Upper lobe of left lung (tissue), 6 donors: ENCODE measurements at regions not wholly inside any gene's neighbourhood (a gene's known extent, or its start where the extent isn't known, plus 50 kb on each side); places are given as distances from the start of the nearest gene placed in this dataset.

Source experiments
- ATAC-seq, 2 donors: fragments of 200-7000 bp; cut with Tn5 transposase; one replicate each; pipeline ENCODE4 v1.9.1; 2022; ENCODE audit warnings: mild to moderate bottlenecking in 2 of 2, moderate library complexity in 2 of 2; ENCODE audit not compliant: low FRiP score in 2 of 2
- DNase-seq, 2 donors: peaks; one replicate each; pipeline ENCODE4 v3.0.0-alpha.2; 2019 to 2020
- H3K27ac ChIP-seq, 4 donors: fragments of 200-600 bp; sonication (generic); one replicate each; pipeline ENCODE4 v1.5.1; 2016 to 2019
- H3K27me3 ChIP-seq, 4 donors: fragments of 200-600 bp; sonication (generic); one replicate each; pipeline ENCODE4 v1.5.1; 2017 to 2019
- H3K36me3 ChIP-seq, 4 donors: fragments of 200-600 bp; sonication (generic); one replicate each; pipeline ENCODE4 v1.5.1; 2016 to 2019
- H3K4me1 ChIP-seq, 4 donors: fragments of 200-600 bp; sonication (generic); one replicate each; pipeline ENCODE4 v1.5.1; 2018 to 2019
- H3K4me3 ChIP-seq, 4 donors: fragments of 200-600 bp; sonication (generic); one replicate each; pipeline ENCODE4 v1.5.1; 2017 to 2019; ENCODE audit warnings: mild to moderate bottlenecking in 2 of 4, moderate library complexity in 1 of 4
- H3K9me3 ChIP-seq, 4 donors: fragments of 200-600 bp; sonication (generic); one replicate each; pipeline ENCODE4 v1.5.1; 2018 to 2019
- CTCF ChIP-seq, 6 experiments: fragments of 450-650 bp in 4 of 6; fragments of 200-600 bp in 2 of 6; sonication (generic) in 2 of 6; IDR thresholded peaks; one replicate each; pipeline ENCODE4 v1.5.1; 2016 to 2019; ENCODE audit warnings: antibody characterized with exemption in 6 of 6
- EP300 ChIP-seq, 4 donors: sonication (generic); formaldehyde crosslinking; IDR thresholded peaks; one replicate each; pipeline ENCODE4 v1.5.1; 2017; ENCODE audit warnings: antibody characterized with exemption in 4 of 4, control low read depth in 2 of 4
- POLR2A ChIP-seq, 4 donors: fragments of 450-650 bp; IDR thresholded peaks; one replicate each; pipeline ENCODE4 v1.5.1; 2016 to 2017; ENCODE audit warnings: antibody characterized with exemption in 4 of 4, mild to moderate bottlenecking in 2 of 4
- POLR2AphosphoS5 ChIP-seq, 2 donors: sonication (generic); formaldehyde crosslinking; IDR thresholded peaks; one replicate each; pipeline ENCODE4 v1.5.1; 2017; ENCODE audit warnings: antibody characterized with exemption in 2 of 2
- WGBS, 2 donors: methylation state at CpG; one replicate each; pipeline ENCODE4 v1.1.5; 2017 to 2018; 5-methylcytosine and 5-hydroxymethylcytosine counted together
- donor health status: DM: no; HTN: no; CAD: no; lungs with moderate emphysema.
- donor health status: DM: no; HTN: yes; CAD: no; lungs with severe emphysema.

- DNase-seq = no peak
- TF ChIP-seq POLR2A (IDR thresholded peaks at IDR 0.05) (no peak), POLR2AphosphoS5 (IDR thresholded peaks at IDR 0.05) (no peak), EP300 (IDR thresholded peaks at IDR 0.05) (no peak), CTCF (IDR thresholded peaks at IDR 0.05) (no peak)
- Histone ChIP-seq H3K27me3 (no peaks in the 10 kb centered on the region), H3K27ac (no peak overlapping the region), H3K36me3 (no peaks in the 10 kb centered on the region), H3K4me3 (no peak overlapping the region), H3K9me3 (no peaks in the 10 kb centered on the region), H3K4me1 (no peaks in the 10 kb centered on the region)
- no peak for ATAC-seq
- WGBS, 2 donors = 80 to 82% methylated on average over 11 of the region's 11 CpGs
Observed at GRCh38 chr13:111541345-111541744, 220.9 kb downstream of the TEX29 start.

- H3K4me3 ChIP-seq = no peak overlapping the region
- DNase-seq = no peak
- no peak overlapping the region for H3K27ac ChIP-seq
- no peak for TF ChIP-seq CTCF (IDR thresholded peaks at IDR 0.05)
- TF ChIP-seq POLR2AphosphoS5 (IDR thresholded peaks at IDR 0.05) = no peak
- TF ChIP-seq EP300 (IDR thresholded peaks at IDR 0.05) = no peak
- no peak for TF ChIP-seq POLR2A (IDR thresholded peaks at IDR 0.05)
- no peaks in the 10 kb centered on the region for H3K4me1 ChIP-seq
- 67 to 87% methylated on average over 9 to 15 of the region's 15 CpGs for WGBS, 2 donors
- no peaks in the 10 kb centered on the region for H3K27me3 ChIP-seq
- H3K36me3 ChIP-seq = no peaks in the 10 kb centered on the region
- no peak for ATAC-seq
- no peaks in the 10 kb centered on the region for H3K9me3 ChIP-seq
Observed at GRCh38 chr13:111541752-111542529, 221.5 kb downstream of the TEX29 start.

- Histone ChIP-seq H3K27me3 (no peaks in the 10 kb centered on the region), H3K4me1 (no peaks in the 10 kb centered on the region), H3K4me3 (no peak overlapping the region), H3K27ac (no peak overlapping the region), H3K36me3 (no peaks in the 10 kb centered on the region), H3K9me3 (no peaks in the 10 kb centered on the region)
- TF ChIP-seq CTCF (IDR thresholded peaks at IDR 0.05) = no peak
- TF ChIP-seq POLR2A (IDR thresholded peaks at IDR 0.05) = no peak
- TF ChIP-seq POLR2AphosphoS5 (IDR thresholded peaks at IDR 0.05) = no peak
- no peak for TF ChIP-seq EP300 (IDR thresholded peaks at IDR 0.05)
- ATAC-seq (no peak), DNase-seq (peak in 1 of 2 donors; percentile 8)
- 79 to 84% methylated on average over 13 to 14 of the region's 14 CpGs for WGBS, 2 donors
Observed at GRCh38 chr13:111542530-111543341, 222.3 kb downstream of the TEX29 start.

GRCh38 chr13:111546921-111547675, 226.7 kb downstream of the TEX29 start:
- ATAC-seq (no peak), DNase-seq (no peak)
- no peak for TF ChIP-seq POLR2A (IDR thresholded peaks at IDR 0.05)
- TF ChIP-seq EP300 (IDR thresholded peaks at IDR 0.05) = no peak
- no peak for TF ChIP-seq POLR2AphosphoS5 (IDR thresholded peaks at IDR 0.05)
- TF ChIP-seq CTCF (IDR thresholded peaks at IDR 0.05) = no peak
- Histone ChIP-seq H3K27me3 (no peaks in the 10 kb centered on the region), H3K4me1 (no peaks in the 10 kb centered on the region), H3K27ac (no peak overlapping the region), H3K36me3 (no peaks in the 10 kb centered on the region), H3K9me3 (no peaks in the 10 kb centered on the region), H3K4me3 (no peak overlapping the region)
- 79 to 88% methylated on average over 19 of the region's 19 CpGs for WGBS, 2 donors
